ENCODE measurements at regions not wholly inside any gene's neighbourhood (a gene's known extent, or its start where the extent isn't known, plus 50 kb on each side); places are given as distances from the start of the nearest gene placed in this dataset.
"Not testable (repeated sequence)": the region's sequence is repeated elsewhere in the genome, so short reads cannot be mapped to it uniquely, and the experiment has no call there.

DNA sequence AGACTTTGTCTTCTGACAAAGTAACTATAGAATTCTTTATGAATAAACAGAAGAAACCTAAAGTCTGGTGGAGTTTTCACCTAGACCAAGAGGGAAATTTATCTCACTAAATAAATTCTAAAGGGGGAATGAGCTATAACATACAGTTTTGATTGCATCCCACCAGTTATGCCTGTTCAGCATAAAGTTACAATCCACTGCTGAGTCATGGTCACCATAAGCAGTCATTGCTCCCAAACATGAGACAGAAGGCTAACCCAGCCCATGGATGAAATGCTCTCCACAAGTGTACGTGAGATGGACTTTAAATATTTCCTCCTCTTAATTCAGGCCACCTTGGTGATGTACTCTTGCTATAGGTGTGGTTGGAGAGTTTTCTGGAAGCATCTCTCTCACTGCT lies 96.7 kb upstream of the CCT8L2 start:
- H3K4me3 ChIP-seq (ENCODE audit: low read depth, low read length); H3K27ac ChIP-seq (ENCODE audit: extremely low read depth, low read depth, low read length); POLR2A ChIA-PET; H3K36me3 ChIP-seq (ENCODE audit: control insufficient read depth in 2 of 2, insufficient read depth in 1 of 2, low read length in 2 of 2); H3K9me3 ChIP-seq (ENCODE audit: control insufficient read depth, insufficient read depth, low read depth, low read length); H3K4me1 ChIP-seq (ENCODE audit: control insufficient read depth, insufficient read depth, low read length); CTCF ChIA-PET: not testable (repeated sequence)

DNA sequence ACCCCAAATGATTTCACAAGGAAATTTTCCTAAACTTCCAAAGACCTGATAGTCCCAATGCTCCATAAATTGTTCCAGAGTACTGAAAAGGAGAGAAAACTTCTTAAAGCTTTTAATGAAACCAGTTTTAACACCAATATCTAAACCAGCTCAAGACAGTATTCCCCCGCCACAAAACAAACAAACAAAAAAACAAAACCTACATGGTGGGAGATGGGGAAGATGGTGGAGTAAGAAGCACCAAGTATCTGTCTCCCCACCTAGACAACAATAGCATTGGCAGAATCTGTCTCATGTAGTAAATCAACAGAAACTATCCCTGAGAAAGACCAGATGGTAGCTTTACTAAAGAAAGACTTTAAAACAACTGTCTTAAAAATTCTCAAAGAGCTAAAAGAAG lies 88.7 kb upstream of the CCT8L2 start:
- H3K36me3 ChIP-seq (ENCODE audit: control insufficient read depth in 2 of 2, insufficient read depth in 1 of 2, low read length in 2 of 2); POLR2A ChIA-PET; H3K4me3 ChIP-seq (ENCODE audit: low read depth, low read length); H3K9me3 ChIP-seq (ENCODE audit: control insufficient read depth, insufficient read depth, low read depth, low read length); H3K27ac ChIP-seq (ENCODE audit: extremely low read depth, low read depth, low read length); CTCF ChIA-PET; H3K4me1 ChIP-seq (ENCODE audit: control insufficient read depth, insufficient read depth, low read length): not testable (repeated sequence)

DNA sequence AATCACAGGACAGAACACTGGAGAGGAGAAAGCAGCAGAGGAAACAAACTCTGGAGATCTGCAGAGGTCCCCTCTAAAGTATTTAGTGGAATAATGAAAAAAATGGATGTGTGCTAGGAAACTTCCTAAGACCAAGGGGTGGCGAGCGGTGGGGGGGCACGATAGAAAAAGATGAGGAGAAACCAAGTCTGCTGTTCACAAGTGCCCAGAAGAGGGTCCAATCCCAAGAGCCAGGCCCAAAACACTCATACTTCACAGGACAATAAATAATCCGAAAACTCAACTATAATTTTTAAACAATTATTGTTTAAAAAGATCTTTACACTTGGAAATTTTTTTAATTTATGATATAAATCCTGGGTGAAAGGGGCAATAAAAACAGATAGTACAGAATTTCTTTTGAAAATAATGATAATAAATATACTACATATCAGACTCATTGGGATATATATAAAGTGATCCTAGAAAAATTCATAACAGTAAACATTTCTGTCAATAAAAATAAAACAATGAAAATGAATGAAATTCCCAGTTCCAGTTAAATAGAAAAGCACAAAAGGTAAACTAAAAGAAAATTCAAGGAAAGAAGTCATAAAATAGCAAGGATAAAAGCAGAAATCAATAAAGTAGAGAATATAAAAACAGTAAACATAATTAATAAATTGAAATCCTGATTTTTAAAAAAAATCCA lies 87.7 kb upstream of the CCT8L2 start:
- H3K36me3 ChIP-seq (ENCODE audit: control insufficient read depth in 2 of 2, insufficient read depth in 1 of 2, low read length in 2 of 2); H3K9me3 ChIP-seq (ENCODE audit: control insufficient read depth, insufficient read depth, low read depth, low read length); H3K4me1 ChIP-seq (ENCODE audit: control insufficient read depth, insufficient read depth, low read length); H3K4me3 ChIP-seq (ENCODE audit: low read depth, low read length); H3K27ac ChIP-seq (ENCODE audit: extremely low read depth, low read depth, low read length); POLR2A ChIA-PET: not testable (repeated sequence)
- CTCF ChIA-PET: interaction anchor here (0.7 kb wide), 1 partner anchor 19 kb away, joined by 5 read pairs; no protein-coding TSS in a partner anchor

DNA sequence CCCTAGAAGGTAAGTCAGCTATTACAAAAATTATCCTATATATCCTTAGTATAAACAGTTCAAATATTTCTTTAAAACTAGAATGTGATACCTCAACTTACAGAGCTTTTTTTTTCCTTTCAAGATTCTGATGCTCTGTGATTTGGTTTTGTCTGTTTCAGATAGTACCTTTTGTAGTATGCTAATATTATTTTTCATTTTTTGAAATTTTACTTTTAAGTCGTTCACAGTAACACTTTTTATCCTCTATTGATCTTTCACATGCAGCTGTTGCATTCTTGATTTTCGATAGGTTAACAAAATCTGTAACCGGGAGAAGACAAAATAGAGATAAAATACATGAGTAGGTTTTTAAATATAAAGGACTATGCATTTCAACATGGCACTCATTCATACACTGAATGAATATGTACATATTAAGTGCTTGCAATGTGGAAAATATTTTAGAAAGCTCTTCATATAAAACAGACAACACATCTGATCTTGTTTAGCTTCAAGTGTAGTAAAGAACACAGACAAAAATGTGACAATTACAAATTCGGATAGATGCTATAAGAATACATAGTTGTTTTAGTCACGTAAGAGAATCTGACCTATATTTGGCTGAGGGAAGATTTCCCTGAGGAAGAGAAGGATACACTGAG lies 86.7 kb upstream of the CCT8L2 start:
- H3K4me1 ChIP-seq (ENCODE audit: control insufficient read depth, insufficient read depth, low read length); H3K4me3 ChIP-seq (ENCODE audit: low read depth, low read length); H3K9me3 ChIP-seq (ENCODE audit: control insufficient read depth, insufficient read depth, low read depth, low read length); POLR2A ChIA-PET; H3K27ac ChIP-seq (ENCODE audit: extremely low read depth, low read depth, low read length); H3K36me3 ChIP-seq (ENCODE audit: control insufficient read depth in 2 of 2, insufficient read depth in 1 of 2, low read length in 2 of 2): not testable (repeated sequence)
- CTCF ChIA-PET: interaction anchor here (0.7 kb wide), 1 partner anchor 20 kb away, joined by 5 read pairs; no protein-coding TSS in a partner anchor

DNA sequence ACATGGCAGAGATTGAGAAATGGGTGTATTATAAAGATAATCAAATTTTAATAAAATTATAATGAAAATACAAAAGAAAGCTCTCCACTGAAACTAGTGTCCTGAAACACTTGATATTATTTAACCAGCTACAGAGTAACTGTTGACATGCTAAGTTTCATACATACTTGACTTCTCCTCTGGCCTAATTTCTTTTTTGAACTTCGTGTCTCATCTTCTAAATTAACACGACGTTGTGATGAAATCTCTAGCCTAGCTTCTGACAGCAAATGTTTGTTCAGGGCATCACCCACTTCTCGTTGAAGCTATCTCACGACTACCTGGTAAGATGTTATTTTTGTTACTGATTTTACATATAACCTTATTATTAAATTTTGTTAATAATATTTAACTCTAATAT lies 80.8 kb upstream of the CCT8L2 start:
- POLR2A ChIA-PET; H3K4me3 ChIP-seq (ENCODE audit: low read depth, low read length); H3K9me3 ChIP-seq (ENCODE audit: control insufficient read depth, insufficient read depth, low read depth, low read length); H3K36me3 ChIP-seq (ENCODE audit: control insufficient read depth in 2 of 2, insufficient read depth in 1 of 2, low read length in 2 of 2); H3K27ac ChIP-seq (ENCODE audit: extremely low read depth, low read depth, low read length); H3K4me1 ChIP-seq (ENCODE audit: control insufficient read depth, insufficient read depth, low read length); CTCF ChIA-PET: not testable (repeated sequence)

DNA sequence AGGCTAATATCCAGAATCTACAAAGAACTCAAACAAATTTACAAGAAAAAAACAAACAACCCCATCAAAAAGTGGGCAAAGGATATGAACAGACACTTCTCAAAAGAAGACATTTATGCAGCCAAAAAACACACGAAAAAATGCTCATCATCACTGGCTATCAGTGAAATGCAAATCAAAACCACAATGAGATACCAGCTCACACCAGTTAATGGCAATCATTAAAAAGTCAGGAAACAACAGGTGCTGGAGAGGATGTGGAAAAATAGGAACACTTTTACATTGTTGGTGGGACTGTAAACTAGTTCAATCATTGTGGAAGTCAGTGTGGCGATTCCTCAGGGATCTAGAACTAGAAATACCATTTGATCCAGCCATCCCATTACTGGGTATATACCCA lies 73.0 kb upstream of the CCT8L2 start:
- H3K4me3 ChIP-seq (ENCODE audit: low read depth, low read length); CTCF ChIA-PET; POLR2A ChIA-PET; H3K27ac ChIP-seq (ENCODE audit: extremely low read depth, low read depth, low read length); H3K36me3 ChIP-seq (ENCODE audit: control insufficient read depth in 2 of 2, insufficient read depth in 1 of 2, low read length in 2 of 2); H3K4me1 ChIP-seq (ENCODE audit: control insufficient read depth, insufficient read depth, low read length); H3K9me3 ChIP-seq (ENCODE audit: control insufficient read depth, insufficient read depth, low read depth, low read length): not testable (repeated sequence)

DNA sequence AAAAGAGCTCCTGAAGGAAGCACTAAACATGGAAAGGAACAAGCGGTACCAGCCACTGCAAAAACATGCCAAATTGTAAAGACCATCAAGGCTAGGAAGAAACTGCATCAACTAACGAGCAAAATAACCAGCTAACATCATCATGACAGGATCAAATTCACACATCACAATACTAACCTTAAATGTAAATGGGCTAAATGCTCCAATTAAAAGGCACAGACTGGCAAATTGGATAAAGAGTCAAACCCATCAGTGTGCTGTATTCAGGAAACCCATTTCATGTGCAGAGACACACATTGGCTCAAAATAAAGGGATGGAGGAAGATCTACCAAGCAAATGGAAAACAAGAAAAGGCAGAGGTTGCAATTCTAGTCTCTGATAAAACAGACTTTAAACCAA lies 69.7 kb upstream of the CCT8L2 start:
- POLR2A ChIA-PET; H3K4me1 ChIP-seq (ENCODE audit: control insufficient read depth, insufficient read depth, low read length); H3K4me3 ChIP-seq (ENCODE audit: low read depth, low read length); H3K36me3 ChIP-seq (ENCODE audit: control insufficient read depth in 2 of 2, insufficient read depth in 1 of 2, low read length in 2 of 2); CTCF ChIA-PET; H3K27ac ChIP-seq (ENCODE audit: extremely low read depth, low read depth, low read length); H3K9me3 ChIP-seq (ENCODE audit: control insufficient read depth, insufficient read depth, low read depth, low read length): not testable (repeated sequence)

DNA sequence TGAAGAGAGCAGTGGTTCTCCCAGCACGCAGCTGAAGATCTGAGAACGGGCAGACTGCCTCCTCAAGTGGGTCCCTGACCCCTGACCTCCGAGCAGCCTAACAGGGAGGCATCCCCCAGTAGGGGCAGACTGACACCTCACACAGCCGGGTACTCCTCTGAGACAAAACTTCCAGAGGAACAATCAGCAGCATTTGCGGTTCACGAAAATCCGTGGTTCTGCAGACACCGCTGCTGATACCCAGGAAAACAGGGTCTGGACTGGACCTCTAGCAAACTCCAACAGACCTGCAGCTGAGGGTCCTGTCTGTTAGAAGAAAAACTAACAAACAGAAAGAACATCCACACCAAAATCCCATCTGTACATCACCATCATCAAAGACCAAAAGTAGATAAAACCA lies 68.4 kb upstream of the CCT8L2 start:
- H3K4me1 ChIP-seq (ENCODE audit: control insufficient read depth, insufficient read depth, low read length); H3K4me3 ChIP-seq (ENCODE audit: low read depth, low read length); H3K9me3 ChIP-seq (ENCODE audit: control insufficient read depth, insufficient read depth, low read depth, low read length); POLR2A ChIA-PET; H3K27ac ChIP-seq (ENCODE audit: extremely low read depth, low read depth, low read length); CTCF ChIA-PET; H3K36me3 ChIP-seq (ENCODE audit: control insufficient read depth in 2 of 2, insufficient read depth in 1 of 2, low read length in 2 of 2): not testable (repeated sequence)

DNA sequence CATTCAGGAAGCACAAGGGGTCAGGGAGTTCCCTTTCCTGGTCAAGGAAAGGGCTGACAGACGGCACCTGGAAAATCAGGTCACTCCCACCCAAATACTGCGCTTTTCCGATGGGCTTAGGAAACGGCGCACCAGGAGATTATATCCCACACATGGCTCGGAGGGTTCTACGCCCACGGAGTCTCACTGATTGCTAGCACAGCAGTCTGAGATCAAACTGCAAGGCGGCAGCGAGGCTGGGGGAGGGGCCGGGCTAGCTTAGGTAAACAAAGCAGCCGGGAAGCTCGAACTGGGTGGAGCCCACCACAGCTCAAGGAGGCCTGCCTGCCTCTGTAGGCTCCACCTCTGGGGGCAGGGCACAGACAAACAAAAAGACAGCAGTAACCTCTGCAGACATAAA lies 68.0 kb upstream of the CCT8L2 start:
- H3K9me3 ChIP-seq (ENCODE audit: control insufficient read depth, insufficient read depth, low read depth, low read length); POLR2A ChIA-PET: not testable (repeated sequence)

DNA sequence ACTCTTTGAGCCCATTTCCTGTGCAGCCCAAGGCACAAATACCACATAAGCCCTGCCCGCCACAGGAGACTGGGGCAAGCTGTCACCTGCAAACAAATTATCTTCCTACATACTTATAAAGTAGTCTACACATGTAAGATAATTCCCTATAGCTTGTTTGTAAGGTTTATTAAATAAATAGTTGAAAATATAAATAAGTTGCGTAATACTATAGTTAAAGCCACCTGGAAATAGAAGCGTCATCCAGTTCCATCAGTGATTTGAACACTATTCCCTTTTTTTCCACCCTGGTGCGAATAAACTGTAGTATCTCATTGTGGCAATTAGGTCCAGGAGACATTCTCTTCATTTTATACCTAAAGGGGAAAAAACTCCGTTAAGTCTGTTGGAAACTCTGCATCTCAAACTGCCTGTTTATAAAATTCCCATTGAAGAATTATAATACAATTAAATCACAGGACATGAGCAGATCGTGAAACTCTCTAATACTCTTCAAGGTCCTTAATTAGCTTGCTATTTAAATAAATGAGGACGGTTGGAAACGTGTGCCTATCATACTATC lies 66.7 kb upstream of the CCT8L2 start:
- H3K4me3 ChIP-seq (ENCODE audit: low read depth, low read length); H3K36me3 ChIP-seq (ENCODE audit: control insufficient read depth in 2 of 2, insufficient read depth in 1 of 2, low read length in 2 of 2); CTCF ChIA-PET; H3K9me3 ChIP-seq (ENCODE audit: control insufficient read depth, insufficient read depth, low read depth, low read length); H3K27ac ChIP-seq (ENCODE audit: extremely low read depth, low read depth, low read length); POLR2A ChIA-PET; H3K4me1 ChIP-seq (ENCODE audit: control insufficient read depth, insufficient read depth, low read length): not testable (repeated sequence)

More for the DNA sequence above, 68.0 kb upstream of the CCT8L2 start:
- CTCF ChIA-PET; H3K36me3 ChIP-seq (ENCODE audit: control insufficient read depth in 2 of 2, insufficient read depth in 1 of 2, low read length in 2 of 2); H3K27ac ChIP-seq (ENCODE audit: extremely low read depth, low read depth, low read length); H3K4me3 ChIP-seq (ENCODE audit: low read depth, low read length); H3K4me1 ChIP-seq (ENCODE audit: control insufficient read depth, insufficient read depth, low read length): not testable (repeated sequence)

Data from HEK293 (cell line).